IMR-90 (cell line): ENCODE measurements at regions not wholly inside any gene's neighbourhood (a gene's known extent, or its start where the extent isn't known, plus 50 kb on each side); places are given as distances from the start of the nearest gene placed in this dataset.

Experiments
- ATAC-seq: fragments of 200-7000 bp; cut with Tn5 transposase; 2 replicates; pipeline ENCODE4 v1.9.1; 2020; ENCODE audit warnings: low read depth, mild to moderate bottlenecking, moderate library complexity
- BruUV-seq: library from RNA; stranded (reverse); fragments of 400-500 nt; replicated peaks from 2 replicates; lab custom pipeline; 2021; lab: Mats Ljungman, UMichigan
- CTCF ChIA-PET: fragments of 300-600 bp; formaldehyde crosslinking; extraction: SDS; loops from one replicate; lab custom pipeline; 2021; ENCODE audit warnings: antibody characterized with exemption; lab: Yijun Ruan, JAX
- POLR2A ChIA-PET: fragments of 300-600 bp; sonication (Branson Sonifier 250); formaldehyde crosslinking; loops from one replicate; lab custom pipeline; 2022; ENCODE audit warnings: antibody characterized with exemption; ENCODE audit not compliant: unreplicated experiment; lab: Charles Lee
- DNase-seq: peaks from one replicate; pipeline ENCODE4 v3.0.0; 2013
- H2AFZ ChIP-seq: replicated peaks from 2 replicates; pipeline ENCODE3; 2013; ENCODE audit warnings: low read length, mild to moderate bottlenecking; ENCODE audit not compliant: poor library complexity
- H2AK5ac ChIP-seq: 2 replicates; pipeline ENCODE4 v1.6.1; 2013; ENCODE audit warnings: low read depth, low read length, inconsistent platforms
- H2AK9ac ChIP-seq: replicated peaks from 2 replicates; pipeline ENCODE3; 2013; ENCODE audit warnings: mild to moderate bottlenecking, low read depth, low read length, moderate library complexity; ENCODE audit not compliant: poor library complexity
- H2BK120ac ChIP-seq: 2 replicates; pipeline ENCODE4 v1.6.1; 2013; ENCODE audit warnings: low read depth, low read length, inconsistent platforms
- H2BK15ac ChIP-seq: 3 replicates; pipeline ENCODE4 v1.6.1; 2013; ENCODE audit warnings: low read depth, low read length, inconsistent platforms
- H2BK20ac ChIP-seq: 2 replicates; pipeline ENCODE4 v1.6.1; 2013; ENCODE audit warnings: low read depth, mild to moderate bottlenecking, inconsistent platforms, low read length, moderate library complexity
- H2BK5ac ChIP-seq: 2 replicates; pipeline ENCODE4 v1.6.1; 2013; ENCODE audit warnings: mild to moderate bottlenecking, low read depth, low read length, inconsistent platforms; ENCODE audit not compliant: poor library complexity, severe bottlenecking
- H3K14ac ChIP-seq: replicated peaks from 2 replicates; pipeline ENCODE4 v1.6.1; 2013; ENCODE audit warnings: low read depth, low read length, inconsistent platforms
- H3K18ac ChIP-seq: 2 replicates; pipeline ENCODE4 v1.6.1; 2013; ENCODE audit warnings: low read depth, low read length, control low read depth
- H3K23ac ChIP-seq: 2 replicates; pipeline ENCODE4 v1.6.1; 2013; ENCODE audit warnings: low read depth, low read length, inconsistent platforms
- H3K27ac ChIP-seq: 2 replicates; pipeline ENCODE4 v1.5.1; 2013; ENCODE audit warnings: mild to moderate bottlenecking, control low read depth, low read length; ENCODE audit not compliant: insufficient read depth
- H3K27me3 ChIP-seq: 2 replicates; pipeline ENCODE4 v1.6.1; 2013; ENCODE audit warnings: low read length; ENCODE audit not compliant: control insufficient read depth, insufficient read depth
- H3K36me3 ChIP-seq: 2 replicates; pipeline ENCODE4 v1.6.1; 2013; ENCODE audit warnings: low read length, mixed read lengths; ENCODE audit not compliant: control insufficient read depth, insufficient read depth
- H3K4ac ChIP-seq: 2 replicates; pipeline ENCODE4 v1.6.1; 2013; ENCODE audit warnings: low read depth, low read length, inconsistent platforms
- H3K4me1 ChIP-seq: 2 replicates; pipeline ENCODE4 v1.6.1; 2013; ENCODE audit warnings: low read length, mixed read lengths; ENCODE audit not compliant: control insufficient read depth, insufficient read depth
- H3K4me2 ChIP-seq: 2 replicates; pipeline ENCODE4 v1.6.1; 2013; ENCODE audit warnings: low read depth, mild to moderate bottlenecking, control low read depth, low read length, moderate library complexity
- H3K4me3 ChIP-seq: 2 replicates; pipeline ENCODE4 v1.5.1; 2013; ENCODE audit warnings: low read depth, mild to moderate bottlenecking, control low read depth, low read length, moderate library complexity; ENCODE audit not compliant: insufficient read depth
- H3K56ac ChIP-seq: 2 replicates; pipeline ENCODE4 v1.6.1; 2013; ENCODE audit warnings: low read length, inconsistent platforms; ENCODE audit not compliant: insufficient read depth; ENCODE audit errors: extremely low read depth
- H3K79me1 ChIP-seq, 2 experiments: 2 replicates each; pipeline ENCODE4 v1.6.1; 2013; ENCODE audit warnings: low read length in 2 of 2, inconsistent platforms in 1 of 2, low read depth in 1 of 2
- H3K9ac ChIP-seq: 2 replicates; pipeline ENCODE4 v1.6.1; 2013; ENCODE audit warnings: low read depth, low read length, control low read depth
- H3K9me1 ChIP-seq: 2 replicates; pipeline ENCODE4 v1.6.1; 2013; ENCODE audit warnings: low read length, inconsistent platforms; ENCODE audit not compliant: insufficient read depth
- H3K9me3 ChIP-seq: 2 replicates; pipeline ENCODE4 v1.6.1; 2013; ENCODE audit warnings: low read length; ENCODE audit not compliant: control insufficient read depth, insufficient read depth
- H4K20me1 ChIP-seq: 2 replicates; pipeline ENCODE4 v1.6.1; 2013; ENCODE audit warnings: low read length, inconsistent platforms; ENCODE audit not compliant: insufficient read depth
- H4K5ac ChIP-seq: 2 replicates; pipeline ENCODE4 v1.6.1; 2013; ENCODE audit warnings: mild to moderate bottlenecking, low read depth, low read length, control low read depth
- H4K8ac ChIP-seq, 2 experiments: 2 replicates each; pipeline ENCODE4 v1.6.1; 2013; ENCODE audit warnings: low read depth in 2 of 2, low read length in 2 of 2, control low read depth in 1 of 2, inconsistent platforms in 1 of 2
- H4K91ac ChIP-seq: 2 replicates; pipeline ENCODE4 v1.6.1; 2013; ENCODE audit warnings: low read depth, low read length, inconsistent platforms; ENCODE audit not compliant: insufficient read depth
- MAFK ChIP-seq: IDR thresholded peaks from 2 replicates; pipeline ENCODE4 v1.6.1; 2012; ENCODE audit warnings: low read depth, low read length, improper control_type of control experiment
- MAZ ChIP-seq: IDR thresholded peaks from 2 replicates; pipeline ENCODE4 v1.6.1; 2012; ENCODE audit warnings: low read depth, mild to moderate bottlenecking, low read length, improper control_type of control experiment, moderate library complexity, borderline replicate concordance
- POLR2A ChIP-seq: IDR thresholded peaks from 2 replicates; pipeline ENCODE4 v1.6.1; 2012; ENCODE audit warnings: mild to moderate bottlenecking, low read depth, low read length
- RCOR1 ChIP-seq: IDR thresholded peaks from 2 replicates; pipeline ENCODE4 v1.6.1; 2012; ENCODE audit warnings: mild to moderate bottlenecking, low read length, improper control_type of control experiment; ENCODE audit not compliant: insufficient replicate concordance
- RFX5 ChIP-seq: IDR thresholded peaks from 2 replicates; pipeline ENCODE4 v1.8.0; 2012; ENCODE audit warnings: low read depth, mild to moderate bottlenecking, low read length, moderate library complexity
- WGBS, 2 experiments: methylation state at CpG; one replicate each; pipeline versions ENCODE4 v1.1.5 to v1.1.7; 2013; ENCODE audit warnings: missing lambda C conversion rate in 2 of 2; ENCODE audit not compliant: insufficient read length in 1 of 2; ENCODE audit errors: extremely low coverage in 2 of 2; 5-methylcytosine and 5-hydroxymethylcytosine counted together
- dilution Hi-C: fragments of 300-500 bp; cut with HindIII; formaldehyde crosslinking; loops from one replicate; pipeline ENCODE4 v1.14.3; 2018; ENCODE audit warnings: low sequenced_read_pairs; ENCODE audit not compliant: unreplicated experiment
- in situ Hi-C: fragments of 300-500 bp; cut with MboI; formaldehyde crosslinking; loops from 3 replicates; pipeline ENCODE4 v1.14.3; 2019; ENCODE audit warnings: low sequenced_read_pairs, inconsistent platforms, mixed read lengths
- intact Hi-C: fragments of 100-400 bp; cut with micrococcal nuclease; formaldehyde crosslinking; loops from 2 replicates; pipeline ENCODE4 v1.10.0; 2022
- TF ChIP-seq, protein P1 (sequence below): fragments of 150-350 bp; IDR thresholded peaks from 2 replicates; pipeline ENCODE4 v1.6.1; 2016; ENCODE audit warnings: low read depth, mild to moderate bottlenecking, low read length, moderate library complexity, borderline replicate concordance
- TF ChIP-seq, protein P2 (sequence below): fragments of 150-350 bp; IDR thresholded peaks from 2 replicates; pipeline ENCODE4 v1.6.1; 2017; ENCODE audit warnings: mild to moderate bottlenecking, antibody characterized with exemption, low read length, low read depth

DNA sequence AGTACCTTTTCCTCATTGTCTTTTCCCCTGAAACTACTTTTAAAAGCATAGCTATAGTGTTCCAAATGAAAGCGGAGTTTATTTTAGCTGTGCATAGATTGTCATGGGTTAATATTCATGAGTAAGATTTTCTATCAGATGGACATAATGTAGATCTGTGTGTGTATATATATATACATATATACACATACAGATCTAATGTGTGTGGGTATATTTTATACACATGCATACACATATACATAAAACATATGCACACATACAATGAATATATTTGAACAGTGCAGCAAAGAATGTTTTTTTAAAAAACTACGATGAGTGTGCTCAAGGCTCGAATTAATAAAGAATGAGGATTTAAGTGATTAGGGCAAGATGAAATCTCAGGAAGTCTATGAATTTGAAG lies 328.3 kb upstream of the IL12A start:
- DNase-seq (no peak), ATAC-seq (no peak)
- Histone ChIP-seq H3K9ac (no peak overlapping the region), H4K5ac (no peak overlapping the region), H2BK20ac (no peak overlapping the region), H2BK15ac (no peak overlapping the region), H3K4me2 (no peak overlapping the region), H3K36me3 (no peaks in the 10 kb centered on the region), H3K56ac (no peak overlapping the region), H3K4me1 (no peaks in the 10 kb centered on the region), H3K27ac (no peak overlapping the region), H3K4me3 (no peak overlapping the region), H4K20me1 (no peaks in the 10 kb centered on the region), H2AK9ac (no peak overlapping the region), H2BK120ac (no peak overlapping the region), H3K18ac (no peak overlapping the region), H2AFZ (no peak overlapping the region), H4K8ac (no peak overlapping the region), H3K9me3 (peaks cover 6% of the 10 kb centered on the region), H3K23ac (no peak overlapping the region), H4K91ac (no peak overlapping the region), H3K14ac (no peak overlapping the region), H3K4ac (no peak overlapping the region), H2BK5ac (no peak overlapping the region), H3K27me3 (no peaks in the 10 kb centered on the region), H3K79me1 (no peaks in the 10 kb centered on the region), H3K9me1 (no peaks in the 10 kb centered on the region), H2AK5ac (no peak overlapping the region)
- in situ Hi-C loops: no loop called here
- 88% methylated on average over 2 of the region's 3 CpGs; no CpG with 5 or more reads in 1 of the 2 experiments for WGBS, 2 experiments
- TF ChIP-seq MAFK (no peak), RCOR1 (no peak), MAZ (no peak), POLR2A (no peak), RFX5 (no peak)
- TF ChIP-seq, protein P1, sequence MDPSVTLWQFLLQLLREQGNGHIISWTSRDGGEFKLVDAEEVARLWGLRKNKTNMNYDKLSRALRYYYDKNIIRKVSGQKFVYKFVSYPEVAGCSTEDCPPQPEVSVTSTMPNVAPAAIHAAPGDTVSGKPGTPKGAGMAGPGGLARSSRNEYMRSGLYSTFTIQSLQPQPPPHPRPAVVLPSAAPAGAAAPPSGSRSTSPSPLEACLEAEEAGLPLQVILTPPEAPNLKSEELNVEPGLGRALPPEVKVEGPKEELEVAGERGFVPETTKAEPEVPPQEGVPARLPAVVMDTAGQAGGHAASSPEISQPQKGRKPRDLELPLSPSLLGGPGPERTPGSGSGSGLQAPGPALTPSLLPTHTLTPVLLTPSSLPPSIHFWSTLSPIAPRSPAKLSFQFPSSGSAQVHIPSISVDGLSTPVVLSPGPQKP: no peak
- TF ChIP-seq, protein P2, sequence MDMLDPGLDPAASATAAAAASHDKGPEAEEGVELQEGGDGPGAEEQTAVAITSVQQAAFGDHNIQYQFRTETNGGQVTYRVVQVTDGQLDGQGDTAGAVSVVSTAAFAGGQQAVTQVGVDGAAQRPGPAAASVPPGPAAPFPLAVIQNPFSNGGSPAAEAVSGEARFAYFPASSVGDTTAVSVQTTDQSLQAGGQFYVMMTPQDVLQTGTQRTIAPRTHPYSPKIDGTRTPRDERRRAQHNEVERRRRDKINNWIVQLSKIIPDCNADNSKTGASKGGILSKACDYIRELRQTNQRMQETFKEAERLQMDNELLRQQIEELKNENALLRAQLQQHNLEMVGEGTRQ: no peak
- dilution Hi-C loops: no loop called here
- ChIA-PET POLR2A (no interaction called here), CTCF (no interaction called here)
- no TSS peak for BruUV-seq
- intact Hi-C loops: no loop called here
